ENCODE measurements at regions not wholly inside any gene's neighbourhood (a gene's known extent, or its start where the extent isn't known, plus 50 kb on each side); places are given as distances from the start of the nearest gene placed in this dataset.

DNA sequence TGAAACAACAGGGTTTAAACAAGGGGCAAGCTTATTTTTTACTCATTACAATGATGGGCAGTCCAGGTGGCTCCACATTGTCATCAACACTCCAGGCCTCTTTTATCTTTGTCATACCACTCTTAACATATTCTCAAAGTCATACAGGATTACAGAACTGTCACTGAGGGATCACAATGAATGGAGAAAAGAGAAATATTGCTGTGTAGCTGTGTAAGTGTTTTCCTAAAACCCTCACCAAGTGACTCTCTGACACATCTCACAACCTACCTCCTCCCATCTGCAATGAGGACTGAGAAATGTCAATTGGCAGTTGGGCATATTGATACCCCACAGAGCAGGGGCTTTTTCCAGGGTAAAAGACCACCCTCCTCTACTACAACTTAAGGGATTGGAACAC lies 562.1 kb downstream of the TBC1D4 start:
- TF ChIP-seq POLR2AphosphoS5 (IDR thresholded peaks at IDR 0.05) = no peak
- TF ChIP-seq, protein P1, sequence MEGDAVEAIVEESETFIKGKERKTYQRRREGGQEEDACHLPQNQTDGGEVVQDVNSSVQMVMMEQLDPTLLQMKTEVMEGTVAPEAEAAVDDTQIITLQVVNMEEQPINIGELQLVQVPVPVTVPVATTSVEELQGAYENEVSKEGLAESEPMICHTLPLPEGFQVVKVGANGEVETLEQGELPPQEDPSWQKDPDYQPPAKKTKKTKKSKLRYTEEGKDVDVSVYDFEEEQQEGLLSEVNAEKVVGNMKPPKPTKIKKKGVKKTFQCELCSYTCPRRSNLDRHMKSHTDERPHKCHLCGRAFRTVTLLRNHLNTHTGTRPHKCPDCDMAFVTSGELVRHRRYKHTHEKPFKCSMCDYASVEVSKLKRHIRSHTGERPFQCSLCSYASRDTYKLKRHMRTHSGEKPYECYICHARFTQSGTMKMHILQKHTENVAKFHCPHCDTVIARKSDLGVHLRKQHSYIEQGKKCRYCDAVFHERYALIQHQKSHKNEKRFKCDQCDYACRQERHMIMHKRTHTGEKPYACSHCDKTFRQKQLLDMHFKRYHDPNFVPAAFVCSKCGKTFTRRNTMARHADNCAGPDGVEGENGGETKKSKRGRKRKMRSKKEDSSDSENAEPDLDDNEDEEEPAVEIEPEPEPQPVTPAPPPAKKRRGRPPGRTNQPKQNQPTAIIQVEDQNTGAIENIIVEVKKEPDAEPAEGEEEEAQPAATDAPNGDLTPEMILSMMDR (IDR thresholded peaks at IDR 0.05) = no peak
